HEK293 (cell line): ENCODE measurements at regions not wholly inside any gene's neighbourhood (a gene's known extent, or its start where the extent isn't known, plus 50 kb on each side); places are given as distances from the start of the nearest gene placed in this dataset.

ENCODE experiments used
- CTCF ChIA-PET: fragments of 350-600 bp; formaldehyde crosslinking; extraction: SDS; loops from one replicate; lab custom pipeline; 2021; ENCODE audit warnings: antibody characterized with exemption; lab: Yijun Ruan, JAX
- POLR2A ChIA-PET: fragments of 300-600 bp; formaldehyde crosslinking; extraction: SDS; loops from one replicate; lab custom pipeline; 2020; ENCODE audit warnings: antibody characterized with exemption, inconsistent platforms; lab: Yijun Ruan, JAX
- H3K27ac ChIP-seq: fragments of 200-500 bp; sonication (Bioruptor generic); 2 replicates; pipeline ENCODE4 v1.5.1; 2014; ENCODE audit warnings: low read depth, low read length, control low read depth, inconsistent platforms; ENCODE audit errors: extremely low read depth
- H3K36me3 ChIP-seq, 2 experiments: fragments of 200-500 bp in 1 of 2; sonication (Bioruptor generic) in 1 of 2; 1 replicate in 1 of 2; 2 replicates in 1 of 2; pipeline ENCODE4 v1.5.1; 2014 to 2017; ENCODE audit warnings: inconsistent platforms in 2 of 2, low read length in 2 of 2; ENCODE audit not compliant: control insufficient read depth in 2 of 2, insufficient read depth in 1 of 2
- H3K4me1 ChIP-seq: fragments of 200-500 bp; sonication (Bioruptor generic); 2 replicates; pipeline ENCODE4 v1.5.1; 2014; ENCODE audit warnings: mild to moderate bottlenecking, low read length, inconsistent platforms; ENCODE audit not compliant: control insufficient read depth, insufficient read depth
- H3K4me3 ChIP-seq: 2 replicates; pipeline ENCODE4 v1.5.1; 2011; ENCODE audit warnings: low read depth, mild to moderate bottlenecking, control low read depth, low read length, moderate library complexity
- H3K9me3 ChIP-seq: fragments of 200-500 bp; sonication (Bioruptor generic); 2 replicates; pipeline ENCODE4 v1.5.1; 2014; ENCODE audit warnings: low read depth, low read length, inconsistent platforms; ENCODE audit not compliant: control insufficient read depth, insufficient read depth
- CTCF ChIP-seq: fragments of 450-650 bp; formaldehyde crosslinking; IDR thresholded peaks from 2 replicates; pipeline ENCODE4 v1.5.1; 2016; ENCODE audit warnings: missing biosample characterization, missing genetic modification characterization
- GFI1B ChIP-seq: fragments of 450-650 bp; formaldehyde crosslinking; IDR thresholded peaks from 2 replicates; pipeline ENCODE4 v1.5.1; 2016; ENCODE audit warnings: missing biosample characterization, missing genetic modification characterization
- HOXC10 ChIP-seq: sonication (generic); formaldehyde crosslinking; IDR thresholded peaks from 2 replicates; pipeline ENCODE4 v1.8.1; 2023; ENCODE audit warnings: mild to moderate bottlenecking, missing genetic modification reagents
- PRDM1 ChIP-seq: fragments of 450-650 bp; formaldehyde crosslinking; IDR thresholded peaks from 2 replicates; pipeline ENCODE4; 2016; ENCODE audit warnings: missing biosample characterization, missing genetic modification characterization
- REST ChIP-seq: fragments of 450-650 bp; formaldehyde crosslinking; IDR thresholded peaks from 2 replicates; pipeline ENCODE4 v1.5.1; 2016; ENCODE audit warnings: missing biosample characterization, missing genetic modification characterization
- SP2 ChIP-seq: fragments of 450-650 bp; formaldehyde crosslinking; IDR thresholded peaks from 2 replicates; pipeline ENCODE4 v1.5.1; 2016; ENCODE audit warnings: missing biosample characterization, missing genetic modification characterization
- SP7 ChIP-seq: fragments of 450-650 bp; formaldehyde crosslinking; IDR thresholded peaks from 2 replicates; pipeline ENCODE4 v1.5.1; 2016; ENCODE audit warnings: missing biosample characterization, missing genetic modification characterization
- ZBTB17 ChIP-seq: fragments of 450-650 bp; formaldehyde crosslinking; IDR thresholded peaks from 2 replicates; pipeline ENCODE4 v1.5.1; 2016; ENCODE audit warnings: missing biosample characterization, missing genetic modification characterization
- ZBTB44 ChIP-seq: fragments of 450-650 bp; IDR thresholded peaks from 2 replicates; pipeline ENCODE4 v1.5.1; 2018; ENCODE audit warnings: missing biosample characterization, mild to moderate bottlenecking, missing genetic modification characterization
- ZBTB8A ChIP-seq: fragments of 450-650 bp; formaldehyde crosslinking; IDR thresholded peaks from 2 replicates; pipeline ENCODE4 v1.5.1; 2016; ENCODE audit warnings: missing biosample characterization, missing genetic modification characterization
- ZEB2 ChIP-seq: fragments of 450-650 bp; formaldehyde crosslinking; IDR thresholded peaks from 2 replicates; pipeline ENCODE4 v1.5.1; 2016; ENCODE audit warnings: missing biosample characterization, missing genetic modification characterization
- ZNF10 ChIP-seq: fragments of 450-650 bp; formaldehyde crosslinking; IDR thresholded peaks from 2 replicates; pipeline ENCODE4 v1.5.1; 2017; ENCODE audit warnings: missing biosample characterization, missing genetic modification characterization
- ZNF140 ChIP-seq: fragments of 450-650 bp; formaldehyde crosslinking; IDR thresholded peaks from 2 replicates; pipeline ENCODE4 v1.5.1; 2016; ENCODE audit warnings: missing biosample characterization, missing genetic modification characterization
- ZNF266 ChIP-seq: fragments of 450-650 bp; formaldehyde crosslinking; IDR thresholded peaks from 2 replicates; pipeline ENCODE4 v1.5.1; 2016; ENCODE audit warnings: missing biosample characterization, missing genetic modification characterization, low read depth
- ZNF292 ChIP-seq: fragments of 450-650 bp; formaldehyde crosslinking; IDR thresholded peaks from 2 replicates; pipeline ENCODE4 v1.5.1; 2016; ENCODE audit warnings: low read depth, missing biosample characterization, missing genetic modification characterization, borderline replicate concordance
- ZNF335 ChIP-seq: fragments of 450-650 bp; formaldehyde crosslinking; conservative IDR thresholded peaks from 2 replicates; pipeline ENCODE4 v1.5.1; 2016; ENCODE audit warnings: missing biosample characterization, missing genetic modification characterization
- ZNF394 ChIP-seq: fragments of 450-650 bp; formaldehyde crosslinking; IDR thresholded peaks from 2 replicates; pipeline ENCODE4 v1.5.1; 2016; ENCODE audit warnings: missing biosample characterization, missing genetic modification characterization, mild to moderate bottlenecking, moderate library complexity, borderline replicate concordance
- ZNF426 ChIP-seq: fragments of 450-650 bp; formaldehyde crosslinking; IDR thresholded peaks from 2 replicates; pipeline ENCODE4 v1.5.1; 2017; ENCODE audit warnings: missing biosample characterization, missing genetic modification characterization, mild to moderate bottlenecking, inconsistent platforms, moderate library complexity
- ZNF514 ChIP-seq: fragments of 450-650 bp; formaldehyde crosslinking; IDR thresholded peaks from 2 replicates; pipeline ENCODE4 v1.5.1; 2016; ENCODE audit warnings: missing biosample characterization, missing genetic modification characterization
- ZNF518A ChIP-seq: fragments of 450-650 bp; formaldehyde crosslinking; conservative IDR thresholded peaks from 2 replicates; pipeline ENCODE4 v1.5.1; 2016; ENCODE audit warnings: low read depth, missing biosample characterization, missing genetic modification characterization
- ZNF707 ChIP-seq: fragments of 450-650 bp; formaldehyde crosslinking; IDR thresholded peaks from 2 replicates; pipeline ENCODE4 v1.5.1; 2016; ENCODE audit warnings: missing biosample characterization, missing genetic modification characterization
- ZNF843 ChIP-seq: fragments of 450-650 bp; formaldehyde crosslinking; IDR thresholded peaks from 2 replicates; pipeline ENCODE4 v1.5.1; 2016; ENCODE audit warnings: missing biosample characterization, missing genetic modification characterization

- Histone ChIP-seq H3K9me3 (no peaks in the 10 kb centered on the region), H3K4me3 (no peak overlapping the region), H3K27ac (no peak overlapping the region), H3K36me3 (no peaks in the 10 kb centered on the region), H3K4me1 (no peaks in the 10 kb centered on the region)
- ChIA-PET POLR2A (no interaction called here), CTCF (no interaction called here)
- TF ChIP-seq ZBTB8A (tag by site-specific recombination) (no peak), PRDM1 (no peak), ZEB2 (tag by site-specific recombination) (no peak), SP2 (tag by site-specific recombination) (no peak), ZNF394 (tag by site-specific recombination) (no peak), ZBTB17 (tag by site-specific recombination) (no peak), HOXC10 (CRISPR knock-in tag) (no peak), ZNF514 (tag by site-specific recombination) (no peak), ZNF843 (tag by site-specific recombination) (no peak), ZNF140 (no peak), GFI1B (tag by site-specific recombination) (no peak), ZBTB44 (no peak), ZNF10 (tag by site-specific recombination) (no peak), ZNF707 (tag by site-specific recombination) (no peak), CTCF (tag by site-specific recombination) (no peak), ZNF335 (tag by site-specific recombination) (no peak), ZNF266 (tag by site-specific recombination) (no peak), ZNF518A (tag by site-specific recombination) (no peak)
Measured at GRCh38 chr1:87620807-87621206, 292.1 kb downstream of the LMO4 start.

GRCh38 chr1:87629673-87630072 is 301.0 kb downstream of the LMO4 start:
- POLR2A ChIA-PET = no interaction called here
- Histone ChIP-seq H3K36me3 (no peaks in the 10 kb centered on the region), H3K9me3 (no peaks in the 10 kb centered on the region), H3K4me1 (no peaks in the 10 kb centered on the region), H3K4me3 (no peak overlapping the region), H3K27ac (no peak overlapping the region)
- CTCF ChIA-PET = no interaction called here
- TF ChIP-seq ZNF292 (tag by site-specific recombination) (no peak), REST (tag by site-specific recombination) (no peak), ZNF426 (no peak), SP7 (tag by site-specific recombination) (no peak)
